ENCODE measurements at regions not wholly inside any gene's neighbourhood (a gene's known extent, or its start where the extent isn't known, plus 50 kb on each side); places are given as distances from the start of the nearest gene placed in this dataset.

- DNase-seq = no peak
These were observed 204.4 kb downstream of the COG6 start for GRCh38 chr13:39859898-39860297.

- no peak for DNase-seq
These were observed 207.4 kb downstream of the COG6 start for GRCh38 chr13:39862900-39863299.

GRCh38 chr13:39864221-39864620, 208.8 kb downstream of the COG6 start:
- DNase-seq = no peak

- DNase-seq = no peak
These were observed 211.3 kb downstream of the COG6 start for GRCh38 chr13:39866722-39867121.

GRCh38 chr13:39867807-39868206, 212.3 kb downstream of the COG6 start:
- no peak for DNase-seq

- DNase-seq = no peak
These were observed 214.8 kb downstream of the COG6 start for GRCh38 chr13:39870197-39870747.

- no peak for DNase-seq
These were observed 219.0 kb downstream of the COG6 start for GRCh38 chr13:39874331-39875053.

GRCh38 chr13:39875111-39875987, 219.9 kb downstream of the COG6 start:
- DNase-seq = no peak

GRCh38 chr13:39876258-39876657, 220.8 kb downstream of the COG6 start:
- DNase-seq = no peak

- DNase-seq = no peak
These were observed 221.7 kb downstream of the COG6 start for GRCh38 chr13:39877134-39877533.

- no peak for DNase-seq
These were observed 224.0 kb downstream of the COG6 start for GRCh38 chr13:39879286-39880035.

GRCh38 chr13:39881383-39881782, 225.9 kb downstream of the COG6 start:
- DNase-seq = no peak

- DNase-seq = no peak
These were observed 226.4 kb downstream of the COG6 start for GRCh38 chr13:39881887-39882286.

GRCh38 chr13:39884166-39884565, 228.7 kb downstream of the COG6 start:
- no peak for DNase-seq

- no peak for DNase-seq
These were observed 230.9 kb downstream of the COG6 start for GRCh38 chr13:39886336-39886735.

GRCh38 chr13:39887387-39887786, 231.9 kb downstream of the COG6 start:
- no peak for DNase-seq

- no peak for DNase-seq
These were observed 233.7 kb downstream of the COG6 start for GRCh38 chr13:39888865-39889810.

GRCh38 chr13:39890537-39890936, 235.1 kb downstream of the COG6 start:
- DNase-seq = no peak

GRCh38 chr13:39892721-39893685, 237.5 kb downstream of the COG6 start:
- no peak for DNase-seq

- DNase-seq = no peak
These were observed 238.3 kb downstream of the COG6 start for GRCh38 chr13:39893808-39894207.

GRCh38 chr13:39894586-39894985, 239.1 kb downstream of the COG6 start:
- no peak for DNase-seq

Measured in CD4-positive, alpha-beta T cell treated with Interferon gamma for 1 hour (primary cell).